Heart left ventricle (tissue), 16 donors: ENCODE measurements at regions not wholly inside any gene's neighbourhood (a gene's known extent, or its start where the extent isn't known, plus 50 kb on each side); places are given as distances from the start of the nearest gene placed in this dataset.

Source experiments
- ATAC-seq, 4 donors: fragments of 200-7000 bp; cut with Tn5 transposase; one replicate each; pipeline ENCODE4 v1.9.1; 2020 to 2022; ENCODE audit warnings: moderate library complexity in 4 of 4, mild to moderate bottlenecking in 3 of 4, moderate number of reproducible peaks in 1 of 4
- DNase-seq, 5 donors: peaks; one replicate each; pipeline ENCODE4 v3.0.0-alpha.2; 2020
- H3K27ac ChIP-seq, 12 donors: fragments of 200-600 bp; sonication (generic) in 4 of 12; one replicate each; pipeline versions ENCODE4 v1.5.0 to v1.8.0; 2016 to 2022; ENCODE audit warnings: mild to moderate bottlenecking in 2 of 12
- H3K27me3 ChIP-seq, 9 donors: fragments of 200-600 bp; sonication (generic) in 2 of 9; one replicate each; pipeline versions ENCODE4 v1.5.1 to v1.8.0; 2016 to 2022; ENCODE audit warnings: mild to moderate bottlenecking in 3 of 9
- H3K36me3 ChIP-seq, 9 donors: fragments of 200-600 bp; sonication (generic) in 2 of 9; one replicate each; pipeline versions ENCODE4 v1.5.0 to v1.8.0; 2018 to 2022; ENCODE audit warnings: mild to moderate bottlenecking in 2 of 9
- H3K4me1 ChIP-seq, 12 donors: fragments of 200-600 bp; sonication (generic) in 4 of 12; one replicate each; pipeline versions ENCODE4 v1.5.0 to v1.8.0; 2016 to 2022; ENCODE audit warnings: mild to moderate bottlenecking in 3 of 12
- H3K4me3 ChIP-seq, 12 donors: fragments of 200-600 bp; sonication (generic) in 4 of 12; one replicate each; pipeline versions ENCODE4 v1.5.0 to v1.8.0; 2017 to 2022; ENCODE audit warnings: mild to moderate bottlenecking in 9 of 12, moderate library complexity in 4 of 12
- H3K9me3 ChIP-seq, 12 donors: fragments of 200-600 bp; sonication (generic) in 4 of 12; one replicate each; pipeline versions ENCODE4 v1.5.0 to v1.8.0; 2016 to 2022; ENCODE audit warnings: mild to moderate bottlenecking in 1 of 12
- CTCF ChIP-seq, 12 donors: fragments of 200-600 bp; sonication (generic) in 4 of 12; IDR thresholded peaks; one replicate each; pipeline versions ENCODE4 v1.5.0 to v1.8.0; 2018 to 2022; ENCODE audit warnings: antibody characterized with exemption in 12 of 12, mild to moderate bottlenecking in 5 of 12
- POLR2A ChIP-seq, 2 donors: fragments of 450-650 bp; IDR thresholded peaks; one replicate each; pipeline ENCODE4 v1.6.1; 2017; ENCODE audit warnings: antibody characterized with exemption in 2 of 2, mild to moderate bottlenecking in 2 of 2, moderate library complexity in 2 of 2
- WGBS, 4 donors: extraction: QIAGEN DNeasy Blood & Tissue Kit in 2 of 4; methylation state at CpG; one replicate each; pipeline versions ENCODE4 v1.1.5 to v1.1.7; 2013 to 2018; 5-methylcytosine and 5-hydroxymethylcytosine counted together
- intact Hi-C, 10 donors: fragments of 100-400 bp; cut with DNase I; formaldehyde crosslinking; loops; one replicate each; pipeline versions ENCODE4 v1.11.1 to v1.14.2; 2022
- donor health status: ischemic (EF 13 %, LVEDD 7.1; RV severe dilation, severe dysfunction).
- donor health status: healthy with polysubstance abuse.
- donor health status: DM: no; HTN: yes; CAD: no.
- donor health status: DM: no; HTN: no; CAD: no.
- donor health status: ischemic (EF 25% LVEDD 6.9; RV normal size, moderate dysfunction).
- donor health status: ischemic (EF 25% LVEDD 5.7; RV mildly dilated, moderate dysfunction).
- donor health status: healthy.
- donor health status: DM: yes; HTN: yes; CAD: no.
- donor health status: ischemic (EF 35%, LVEDD 5.7; RV mildly dilated, moderate dysfunction).
- donor health status: nonischemic (EF 11% LVEDD 7.7; RV severe dilation, severe dysfunction).
- donor health status: DM: yes; HTN: yes; CAD: no.
- donor health status: PGD.
- donor health status: ischemic (EF 29% LVEDD 5.4; RV normal size, mild dysfunction).
- donor health status: nonischemic (EF 23%, LVEDD 6.1; RV moderate dilation, normal function).

GRCh38 chr19:29367791-29368222, 154.9 kb upstream of the UQCRFS1 start:
- Histone ChIP-seq H3K36me3 (no peaks in the 10 kb centered on the region), H3K4me3 (no peak overlapping the region), H3K4me1 (no peaks in the 10 kb centered on the region), H3K27me3 (peaks cover 0 to 47% (median 0%) of the 10 kb centered on the region in 9 donors), H3K9me3 (no peaks in the 10 kb centered on the region), H3K27ac (no peak overlapping the region)
- ATAC-seq (no peak), DNase-seq (no peak)
- intact Hi-C loops = no loop called here
- TF ChIP-seq POLR2A (IDR thresholded peaks at IDR 0.05) (no peak), CTCF (IDR thresholded peaks at IDR 0.05) (no peak)
- 8 to 23% (median 11%) methylated on average over 7 of the region's 7 CpGs for WGBS, 4 donors

DNA sequence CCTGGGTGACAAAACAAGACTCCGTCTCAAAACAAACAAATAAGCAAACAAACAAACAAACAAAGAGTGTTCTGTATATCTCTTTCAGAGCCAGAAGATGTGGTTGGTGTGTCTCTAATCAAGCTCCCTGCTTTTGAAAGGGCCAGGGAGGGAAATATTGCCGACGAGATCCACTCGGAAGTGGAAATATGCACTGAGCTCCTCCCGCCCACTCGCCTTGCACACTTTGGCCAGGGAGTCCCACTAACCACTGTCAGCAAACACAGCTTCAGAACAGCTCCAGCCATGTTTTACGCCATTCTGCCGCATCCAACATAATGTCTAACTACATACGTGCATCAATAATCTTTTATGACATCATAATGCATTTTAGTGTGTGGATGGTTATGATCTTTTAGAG, 155.5 kb upstream of the VSTM2B start:
- ATAC-seq = no peak
- H3K27me3 ChIP-seq = peaks cover 0 to 53% (median 4%) of the 10 kb centered on the region in 9 donors

DNA sequence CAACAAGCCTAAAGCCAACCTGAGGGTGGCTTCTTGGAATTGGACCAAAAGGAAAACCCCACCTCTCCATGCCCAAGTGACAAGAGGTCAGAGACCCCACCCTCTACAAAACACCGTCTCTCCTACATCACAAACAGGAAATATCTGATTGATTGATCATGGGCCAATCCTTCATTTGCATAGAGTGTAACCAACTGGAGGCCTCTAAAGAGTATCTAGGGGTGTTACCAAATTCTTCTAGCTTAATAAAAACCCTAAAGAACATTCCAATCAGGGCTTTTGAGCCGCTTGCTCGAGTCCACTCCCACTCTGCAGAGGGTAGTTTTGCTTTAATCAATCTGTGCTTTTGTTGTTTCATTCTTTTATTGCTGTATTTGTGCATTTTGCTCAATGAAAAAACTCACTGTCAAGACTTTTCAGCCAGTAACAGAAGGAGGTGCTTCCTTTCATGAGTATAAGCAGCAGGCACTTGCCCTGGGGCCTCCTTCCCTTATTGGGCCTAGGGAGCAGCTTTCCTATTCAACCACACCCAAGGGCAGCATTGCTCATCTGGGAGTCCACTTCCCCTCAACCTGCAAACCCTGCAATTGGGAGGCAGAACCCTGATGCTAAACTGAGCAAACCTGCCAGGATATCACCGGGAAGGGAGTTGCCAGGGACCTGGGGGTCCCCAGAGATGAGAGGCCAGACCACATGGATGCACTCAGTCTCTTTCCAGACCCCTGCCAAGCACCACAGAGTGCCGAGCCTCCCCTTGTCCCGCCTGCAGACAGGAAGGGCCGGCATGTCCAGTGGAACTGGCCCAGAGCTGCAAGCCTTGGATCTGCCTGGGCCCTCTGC, 154.3 kb upstream of the VSTM2B start:
- Histone ChIP-seq H3K9me3 (no peaks in the 10 kb centered on the region), H3K27me3 (peaks cover 0 to 45% (median 4%) of the 10 kb centered on the region in 9 donors), H3K36me3 (no peaks in the 10 kb centered on the region), H3K4me3 (no peak overlapping the region), H3K27ac (no peak overlapping the region), H3K4me1 (no peaks in the 10 kb centered on the region)
- no peak for TF ChIP-seq POLR2A (IDR thresholded peaks at IDR 0.05)
- no peak for TF ChIP-seq CTCF (IDR thresholded peaks at IDR 0.05)
- intact Hi-C loops = no loop called here
- DNase-seq (no peak), ATAC-seq (no peak)
- 38 to 65% (median 54%) methylated on average over 6 to 7 of the region's 7 CpGs for WGBS, 4 donors

More for the DNA sequence above, 155.5 kb upstream of the VSTM2B start:
- intact Hi-C loops = no loop called here
- Histone ChIP-seq H3K36me3 (no peaks in the 10 kb centered on the region), H3K4me3 (no peak overlapping the region), H3K27ac (no peak overlapping the region), H3K9me3 (no peaks in the 10 kb centered on the region), H3K4me1 (no peaks in the 10 kb centered on the region)
- DNase-seq = no peak
- TF ChIP-seq POLR2A (IDR thresholded peaks at IDR 0.05) (no peak), CTCF (IDR thresholded peaks at IDR 0.05) (no peak)
- 82 to 89% (median 87%) methylated on average over 9 of the region's 9 CpGs for WGBS, 4 donors

DNA sequence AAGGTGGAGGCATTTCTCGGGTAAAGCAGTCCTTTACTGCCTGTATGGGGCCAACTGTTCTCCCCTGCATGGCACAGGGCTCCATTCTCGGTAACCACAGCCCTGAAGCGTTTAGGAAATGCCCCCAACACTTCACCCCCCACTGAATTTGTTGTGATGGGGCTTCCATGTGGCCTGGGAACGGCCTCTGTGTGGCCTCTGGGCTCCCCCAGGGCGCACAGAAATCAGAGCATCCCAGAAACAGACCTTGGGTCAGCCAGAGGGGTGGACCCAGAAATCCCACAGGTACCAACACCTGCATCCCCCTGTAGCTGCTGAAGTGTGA, 153.7 kb upstream of the VSTM2B start:
- H3K4me1 ChIP-seq = no peaks in the 10 kb centered on the region
- H3K36me3 ChIP-seq = no peaks in the 10 kb centered on the region
- no peak overlapping the region for H3K27ac ChIP-seq
- H3K9me3 ChIP-seq = no peaks in the 10 kb centered on the region
- no peak for DNase-seq
- 52 to 72% (median 53%) methylated on average over 4 to 5 of the region's 5 CpGs for whole genome bisulfite sequencing, 4 donors
- intact Hi-C loops = no loop called here
- ATAC-seq = no peak
- peaks cover 0 to 39% (median 7%) of the 10 kb centered on the region in 9 donors for H3K27me3 ChIP-seq
- H3K4me3 ChIP-seq = no peak overlapping the region
- no peak for TF ChIP-seq POLR2A (IDR thresholded peaks at IDR 0.05)
- no peak for TF ChIP-seq CTCF (IDR thresholded peaks at IDR 0.05)
